ENCODE measurements at regions not wholly inside any gene's neighbourhood (a gene's known extent, or its start where the extent isn't known, plus 50 kb on each side); places are given as distances from the start of the nearest gene placed in this dataset.

GRCh38 chr7:114033475-114033874 lies 114.7 kb upstream of the PPP1R3A start:
- TF ChIP-seq SMC3 (IDR thresholded peaks at IDR 0.05; ENCODE audit: low read depth, low read length) (no peak), REST (IDR thresholded peaks at IDR 0.05; ENCODE audit: low read depth, low read length) (no peak), CTCF (IDR thresholded peaks at IDR 0.05) (no peak), POLR2AphosphoS5 (IDR thresholded peaks at IDR 0.05; ENCODE audit: low read depth, low read length) (no peak), RXRA (IDR thresholded peaks at IDR 0.05; ENCODE audit: borderline replicate concordance, low read depth) (no peak), RCOR1 (IDR thresholded peaks at IDR 0.05; ENCODE audit: low read length) (no peak), MXI1 (IDR thresholded peaks at IDR 0.05; ENCODE audit: low read depth, low read length) (no peak), FOXJ3 (CRISPR knock-in tag; IDR thresholded peaks at IDR 0.05) (no peak), FOXM1 (IDR thresholded peaks at IDR 0.05; ENCODE audit: low read depth) (no peak), RAD21 (IDR thresholded peaks at IDR 0.05; ENCODE audit: low read length) (no peak), ELF1 (IDR thresholded peaks at IDR 0.05) (no peak), IRF3 (IDR thresholded peaks at IDR 0.05; ENCODE audit: low read depth, low read length) (no peak), EZH2phosphoT487 (IDR thresholded peaks at IDR 0.05; ENCODE audit: borderline replicate concordance, low read depth) (no peak), TAF1 (IDR thresholded peaks at IDR 0.05; ENCODE audit: borderline replicate concordance, low read depth, low read length) (no peak)

Data from SK-N-SH (cell line).